GM18499 (cell line): ENCODE measurements at regions not wholly inside any gene's neighbourhood (a gene's known extent, or its start where the extent isn't known, plus 50 kb on each side); places are given as distances from the start of the nearest gene placed in this dataset.

Source experiments
- ATAC-seq: cut with Tn5 transposase; IDR thresholded peaks from one replicate; pipeline ENCODE4 v1.9.1; 2021; ENCODE audit warnings: moderate number of reproducible peaks; ENCODE audit not compliant: insufficient read depth, unreplicated experiment

- ATAC-seq: no peak
These were observed 292.6 kb upstream of the DPH6 start for GRCh38 chr15:35838424-35839111.

- no peak for ATAC-seq
These were observed 296.7 kb upstream of the DPH6 start for GRCh38 chr15:35842631-35843030.

- no peak for ATAC-seq
These were observed 297.5 kb upstream of the DPH6 start for GRCh38 chr15:35843498-35843897.

GRCh38 chr15:35850284-35850683, 304.3 kb upstream of the DPH6 start:
- ATAC-seq: no peak

- ATAC-seq: no peak
These were observed 305.5 kb upstream of the DPH6 start for GRCh38 chr15:35851491-35851890.

GRCh38 chr15:35852818-35853624, 307.1 kb upstream of the DPH6 start:
- ATAC-seq: no peak

- no peak for ATAC-seq
These were observed 308.4 kb upstream of the DPH6 start for GRCh38 chr15:35854316-35854715.

- ATAC-seq: no peak
These were observed 311.7 kb upstream of the DPH6 start for GRCh38 chr15:35857567-35858226.

GRCh38 chr15:35858707-35859106, 312.7 kb upstream of the DPH6 start:
- no peak for ATAC-seq

GRCh38 chr15:35863655-35864054, 317.7 kb upstream of the DPH6 start:
- no peak for ATAC-seq

- ATAC-seq: no peak
These were observed 321.4 kb upstream of the DPH6 start for GRCh38 chr15:35867356-35867755.

- ATAC-seq: no peak
These were observed 325.3 kb upstream of the DPH6 start for GRCh38 chr15:35871282-35871681.

- ATAC-seq: no peak
These were observed 325.8 kb upstream of the DPH6 start for GRCh38 chr15:35871812-35872211.

- ATAC-seq: no peak
These were observed 326.6 kb upstream of the DPH6 start for GRCh38 chr15:35872577-35872976.

- ATAC-seq: no peak
These were observed 328.4 kb upstream of the DPH6 start for GRCh38 chr15:35874260-35874905.

- ATAC-seq: no peak
These were observed 330.8 kb upstream of the DPH6 start for GRCh38 chr15:35876762-35877161.

- no peak for ATAC-seq
These were observed 334.9 kb upstream of the DPH6 start for GRCh38 chr15:35880896-35881295.

- no peak for ATAC-seq
These were observed 339.9 kb upstream of the DPH6 start for GRCh38 chr15:35885870-35886269.

- ATAC-seq: no peak
These were observed 340.8 kb upstream of the DPH6 start for GRCh38 chr15:35886765-35887164.

- no peak for ATAC-seq
These were observed 342.9 kb upstream of the DPH6 start for GRCh38 chr15:35888815-35889214.

GRCh38 chr15:35907511-35907910, 361.5 kb upstream of the DPH6 start:
- no peak for ATAC-seq
